ENCODE measurements at regions not wholly inside any gene's neighbourhood (a gene's known extent, or its start where the extent isn't known, plus 50 kb on each side); places are given as distances from the start of the nearest gene placed in this dataset.

- no peak overlapping the region for H3K27ac ChIP-seq (ENCODE audit: low read length)
- H3K4me1 ChIP-seq (ENCODE audit: low read length), result no peaks in the 10 kb centered on the region
- H3K79me2 ChIP-seq (ENCODE audit: low read length), result no peaks in the 10 kb centered on the region
- H3K4me3 ChIP-seq (ENCODE audit: low read length), result no peak overlapping the region
- H3K9me3 ChIP-seq (ENCODE audit: insufficient read depth, low read length), result no peaks in the 10 kb centered on the region
- no peak overlapping the region for H2AFZ ChIP-seq (ENCODE audit: low read depth, low read length)
- no peaks in the 10 kb centered on the region for H4K20me1 ChIP-seq (ENCODE audit: insufficient read depth, low read length)
- no peaks in the 10 kb centered on the region for H3K36me3 ChIP-seq (replicated peaks; ENCODE audit: low read depth, low read length)
- no peak overlapping the region for H3K9ac ChIP-seq (ENCODE audit: low read length)
- no peaks in the 10 kb centered on the region for H3K27me3 ChIP-seq (ENCODE audit: low read depth, low read length)
- no peak overlapping the region for H3K4me2 ChIP-seq (ENCODE audit: low read length)
- TF ChIP-seq CTCF (IDR thresholded peaks at IDR 0.05; ENCODE audit: low read depth, low read length) (no peak), EZH2phosphoT487 (IDR thresholded peaks at IDR 0.05; ENCODE audit: low read depth) (no peak)
These were observed 83.8 kb upstream of the CLEC14A start for GRCh38 chr14:38339696-38340095.

- TF ChIP-seq EZH2phosphoT487 (IDR thresholded peaks at IDR 0.05; ENCODE audit: low read depth), result no peak
- TF ChIP-seq CTCF (IDR thresholded peaks at IDR 0.05; ENCODE audit: low read depth, low read length), result no peak
- no peak overlapping the region for H3K9ac ChIP-seq (ENCODE audit: low read length)
- no peak overlapping the region for H3K4me3 ChIP-seq (ENCODE audit: low read length)
- H3K9me3 ChIP-seq (ENCODE audit: insufficient read depth, low read length), result no peaks in the 10 kb centered on the region
- no peaks in the 10 kb centered on the region for H3K36me3 ChIP-seq (replicated peaks; ENCODE audit: low read depth, low read length)
- H3K79me2 ChIP-seq (ENCODE audit: low read length), result no peaks in the 10 kb centered on the region
- no peak overlapping the region for H2AFZ ChIP-seq (ENCODE audit: low read depth, low read length)
- H3K4me2 ChIP-seq (ENCODE audit: low read length), result no peak overlapping the region
- H4K20me1 ChIP-seq (ENCODE audit: insufficient read depth, low read length), result no peaks in the 10 kb centered on the region
- no peaks in the 10 kb centered on the region for H3K27me3 ChIP-seq (ENCODE audit: low read depth, low read length)
- no peaks in the 10 kb centered on the region for H3K4me1 ChIP-seq (ENCODE audit: low read length)
- no peak overlapping the region for H3K27ac ChIP-seq (ENCODE audit: low read length)
These were observed 80.4 kb upstream of the CLEC14A start for GRCh38 chr14:38336298-38336697.

GRCh38 chr14:38330275-38330674 lies 74.4 kb upstream of the CLEC14A start:
- H3K36me3 ChIP-seq (replicated peaks; ENCODE audit: low read depth, low read length), result no peaks in the 10 kb centered on the region
- H3K4me2 ChIP-seq (ENCODE audit: low read length), result no peak overlapping the region
- H3K27ac ChIP-seq (ENCODE audit: low read length), result no peak overlapping the region
- H4K20me1 ChIP-seq (ENCODE audit: insufficient read depth, low read length), result no peaks in the 10 kb centered on the region
- H2AFZ ChIP-seq (ENCODE audit: low read depth, low read length), result no peak overlapping the region
- H3K27me3 ChIP-seq (ENCODE audit: low read depth, low read length), result no peaks in the 10 kb centered on the region
- H3K79me2 ChIP-seq (ENCODE audit: low read length), result no peaks in the 10 kb centered on the region
- TF ChIP-seq CTCF (IDR thresholded peaks at IDR 0.05; ENCODE audit: low read depth, low read length) (no peak), EZH2phosphoT487 (IDR thresholded peaks at IDR 0.05; ENCODE audit: low read depth) (no peak)
- no peaks in the 10 kb centered on the region for H3K9me3 ChIP-seq (ENCODE audit: insufficient read depth, low read length)
- H3K4me1 ChIP-seq (ENCODE audit: low read length), result no peaks in the 10 kb centered on the region
- H3K9ac ChIP-seq (ENCODE audit: low read length), result no peak overlapping the region
- H3K4me3 ChIP-seq (ENCODE audit: low read length), result no peak overlapping the region

GRCh38 chr14:38329246-38329645 lies 73.4 kb upstream of the CLEC14A start:
- H2AFZ ChIP-seq (ENCODE audit: low read depth, low read length), result no peak overlapping the region
- H3K79me2 ChIP-seq (ENCODE audit: low read length), result no peaks in the 10 kb centered on the region
- no peaks in the 10 kb centered on the region for H3K9me3 ChIP-seq (ENCODE audit: insufficient read depth, low read length)
- no peak overlapping the region for H3K9ac ChIP-seq (ENCODE audit: low read length)
- H3K4me1 ChIP-seq (ENCODE audit: low read length), result no peaks in the 10 kb centered on the region
- no peaks in the 10 kb centered on the region for H4K20me1 ChIP-seq (ENCODE audit: insufficient read depth, low read length)
- no peak for TF ChIP-seq EZH2phosphoT487 (IDR thresholded peaks at IDR 0.05; ENCODE audit: low read depth)
- TF ChIP-seq CTCF (IDR thresholded peaks at IDR 0.05; ENCODE audit: low read depth, low read length), result no peak
- no peak overlapping the region for H3K4me3 ChIP-seq (ENCODE audit: low read length)
- H3K27ac ChIP-seq (ENCODE audit: low read length), result no peak overlapping the region
- no peak overlapping the region for H3K4me2 ChIP-seq (ENCODE audit: low read length)
- H3K27me3 ChIP-seq (ENCODE audit: low read depth, low read length), result no peaks in the 10 kb centered on the region
- no peaks in the 10 kb centered on the region for H3K36me3 ChIP-seq (replicated peaks; ENCODE audit: low read depth, low read length)

Data from OCI-LY3 (cell line).